ENCODE measurements at regions not wholly inside any gene's neighbourhood (a gene's known extent, or its start where the extent isn't known, plus 50 kb on each side); places are given as distances from the start of the nearest gene placed in this dataset.

DNA sequence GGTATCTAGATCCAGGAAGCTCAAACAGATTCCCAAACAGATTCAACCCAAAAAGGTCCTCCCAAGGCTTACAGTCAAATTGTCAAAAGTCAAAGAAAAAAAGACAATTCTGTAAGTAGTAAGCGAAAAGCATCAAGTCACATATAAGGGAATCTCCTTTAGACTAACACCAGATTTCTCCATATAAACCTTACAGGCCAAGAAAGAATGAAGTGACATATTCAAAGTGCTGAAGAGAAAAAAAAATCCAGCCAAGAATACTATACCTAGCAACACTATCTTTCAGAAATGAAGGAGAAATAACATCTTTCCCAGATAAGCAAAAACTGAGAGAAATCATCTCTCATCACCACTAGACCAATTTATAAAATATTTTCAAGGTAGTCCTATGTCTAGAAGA is 79.6 kb upstream of the LGR5 start:
- Histone ChIP-seq H3K4me2 (ENCODE audit: low read length) (no peak overlapping the region), H4K20me1 (ENCODE audit: insufficient read depth, low read length) (no peaks in the 10 kb centered on the region), H3K79me2 (ENCODE audit: insufficient read depth, low read length) (no peaks in the 10 kb centered on the region), H3K9me3 (ENCODE audit: insufficient read depth, low read depth, low read length) (no peaks in the 10 kb centered on the region), H3K36me3 (ENCODE audit: insufficient read depth, low read length) (no peaks in the 10 kb centered on the region), H3K27me3 (ENCODE audit: insufficient read depth, low read length) (no peaks in the 10 kb centered on the region), H3K4me3 (ENCODE audit: insufficient read depth, low read depth, low read length) (no peak overlapping the region), H3K4me1 (ENCODE audit: insufficient read depth, low read length) (no peaks in the 10 kb centered on the region), H3K9ac (ENCODE audit: low read length) (no peak overlapping the region), H2AFZ (ENCODE audit: low read depth, low read length) (no peak overlapping the region), H3K27ac (ENCODE audit: low read depth, low read length) (no peak overlapping the region)
- TF ChIP-seq EZH2 (IDR thresholded peaks at IDR 0.05; ENCODE audit: insufficient read depth, low read length), result no peak
- TF ChIP-seq, protein P1, sequence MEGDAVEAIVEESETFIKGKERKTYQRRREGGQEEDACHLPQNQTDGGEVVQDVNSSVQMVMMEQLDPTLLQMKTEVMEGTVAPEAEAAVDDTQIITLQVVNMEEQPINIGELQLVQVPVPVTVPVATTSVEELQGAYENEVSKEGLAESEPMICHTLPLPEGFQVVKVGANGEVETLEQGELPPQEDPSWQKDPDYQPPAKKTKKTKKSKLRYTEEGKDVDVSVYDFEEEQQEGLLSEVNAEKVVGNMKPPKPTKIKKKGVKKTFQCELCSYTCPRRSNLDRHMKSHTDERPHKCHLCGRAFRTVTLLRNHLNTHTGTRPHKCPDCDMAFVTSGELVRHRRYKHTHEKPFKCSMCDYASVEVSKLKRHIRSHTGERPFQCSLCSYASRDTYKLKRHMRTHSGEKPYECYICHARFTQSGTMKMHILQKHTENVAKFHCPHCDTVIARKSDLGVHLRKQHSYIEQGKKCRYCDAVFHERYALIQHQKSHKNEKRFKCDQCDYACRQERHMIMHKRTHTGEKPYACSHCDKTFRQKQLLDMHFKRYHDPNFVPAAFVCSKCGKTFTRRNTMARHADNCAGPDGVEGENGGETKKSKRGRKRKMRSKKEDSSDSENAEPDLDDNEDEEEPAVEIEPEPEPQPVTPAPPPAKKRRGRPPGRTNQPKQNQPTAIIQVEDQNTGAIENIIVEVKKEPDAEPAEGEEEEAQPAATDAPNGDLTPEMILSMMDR (IDR thresholded peaks at IDR 0.05; ENCODE audit: insufficient read depth, low read depth, low read length), result no peak
- DNase-seq (ENCODE audit: low read depth) (no peak), FAIRE-seq (no peak)
- H3K27me3 Mint-ChIP-seq (ENCODE audit: low read depth, unreplicated experiment), result peaks cover 2% of the 10 kb centered on the region
- no peaks in the 10 kb centered on the region for H3K4me1 Mint-ChIP-seq (ENCODE audit: low read depth, unreplicated experiment)
- no peak overlapping the region for H3K27ac Mint-ChIP-seq (ENCODE audit: unreplicated experiment)
- no peak overlapping the region for H3K4me3 Mint-ChIP-seq (ENCODE audit: unreplicated experiment)
- H3K9me3 Mint-ChIP-seq (ENCODE audit: unreplicated experiment), result peaks cover 6% of the 10 kb centered on the region
- no peaks in the 10 kb centered on the region for H3K36me3 Mint-ChIP-seq (ENCODE audit: low read depth, unreplicated experiment)

DNA sequence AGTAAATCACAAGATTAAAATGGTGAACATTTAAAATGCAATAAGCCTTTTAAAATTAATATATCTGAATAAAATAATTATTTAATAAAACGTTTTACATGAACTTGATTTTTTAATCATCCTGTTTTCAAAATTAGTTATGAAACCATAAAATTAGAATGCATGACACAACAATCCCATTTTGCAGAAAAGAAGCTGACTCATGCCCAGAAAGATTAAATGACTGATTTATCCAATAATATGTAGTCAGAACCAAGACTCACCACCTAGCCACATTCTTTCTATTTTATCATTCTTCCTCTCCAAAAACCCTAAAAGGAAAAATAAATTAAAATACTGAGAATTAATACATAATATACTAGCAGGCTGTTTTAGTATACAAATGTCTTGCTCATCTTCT is 83.0 kb upstream of the LGR5 start:
- H3K4me3 ChIP-seq (ENCODE audit: insufficient read depth, low read depth, low read length), result no peak overlapping the region
- H3K27me3 ChIP-seq (ENCODE audit: insufficient read depth, low read length), result no peaks in the 10 kb centered on the region
- H3K4me1 Mint-ChIP-seq (ENCODE audit: low read depth, unreplicated experiment), result no peaks in the 10 kb centered on the region
- H3K27ac ChIP-seq (ENCODE audit: low read depth, low read length), result no peak overlapping the region
- H3K4me2 ChIP-seq (ENCODE audit: low read length), result no peak overlapping the region
- no peak overlapping the region for H3K9ac ChIP-seq (ENCODE audit: low read length)
- no peaks in the 10 kb centered on the region for H3K36me3 Mint-ChIP-seq (ENCODE audit: low read depth, unreplicated experiment)
- no peak overlapping the region for H2AFZ ChIP-seq (ENCODE audit: low read depth, low read length)
- DNase-seq (ENCODE audit: low read depth), result no peak
- no peak for TF ChIP-seq EZH2 (IDR thresholded peaks at IDR 0.05; ENCODE audit: insufficient read depth, low read length)
- TF ChIP-seq, protein P1 (IDR thresholded peaks at IDR 0.05; ENCODE audit: insufficient read depth, low read depth, low read length), result no peak
- no peaks in the 10 kb centered on the region for H3K9me3 ChIP-seq (ENCODE audit: insufficient read depth, low read depth, low read length)
- no peaks in the 10 kb centered on the region for H3K79me2 ChIP-seq (ENCODE audit: insufficient read depth, low read length)
- FAIRE-seq, result no peak
- no peaks in the 10 kb centered on the region for H3K36me3 ChIP-seq (ENCODE audit: insufficient read depth, low read length)
- H3K4me1 ChIP-seq (ENCODE audit: insufficient read depth, low read length), result no peaks in the 10 kb centered on the region
- H3K27ac Mint-ChIP-seq (ENCODE audit: unreplicated experiment), result no peak overlapping the region
- H4K20me1 ChIP-seq (ENCODE audit: insufficient read depth, low read length), result no peaks in the 10 kb centered on the region
- H3K9me3 Mint-ChIP-seq (ENCODE audit: unreplicated experiment), result peaks cover 6% of the 10 kb centered on the region
- H3K4me3 Mint-ChIP-seq (ENCODE audit: unreplicated experiment), result no peak overlapping the region
- peaks cover 2% of the 10 kb centered on the region for H3K27me3 Mint-ChIP-seq (ENCODE audit: low read depth, unreplicated experiment)

DNA sequence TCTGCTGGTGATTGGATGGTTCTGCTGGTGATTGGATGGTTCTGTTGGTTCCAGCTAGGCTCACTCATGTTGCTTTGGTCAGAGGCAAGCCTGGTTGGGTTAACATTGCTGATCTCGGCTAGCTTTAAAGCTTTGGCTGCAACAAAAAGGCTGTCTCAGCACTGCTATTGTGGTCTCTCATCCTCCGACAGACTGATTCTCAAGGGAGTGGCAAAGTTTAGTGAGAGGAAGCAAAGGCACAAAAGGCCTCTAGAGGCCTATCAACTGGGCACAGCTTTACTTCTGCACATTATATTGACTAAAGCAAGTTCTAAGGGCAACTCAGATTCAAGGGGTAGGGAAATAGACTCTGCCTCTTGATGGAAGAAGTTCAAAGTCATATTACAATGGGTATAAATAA is 84.7 kb upstream of the LGR5 start:
- H3K4me1 ChIP-seq (ENCODE audit: insufficient read depth, low read length), result no peaks in the 10 kb centered on the region
- H3K27me3 ChIP-seq (ENCODE audit: insufficient read depth, low read length), result no peaks in the 10 kb centered on the region
- FAIRE-seq (no peak), DNase-seq (ENCODE audit: low read depth) (no peak)
- Mint-ChIP-seq H3K27me3 (ENCODE audit: low read depth, unreplicated experiment) (peaks cover 2% of the 10 kb centered on the region), H3K4me1 (ENCODE audit: low read depth, unreplicated experiment) (no peaks in the 10 kb centered on the region), H3K9me3 (ENCODE audit: unreplicated experiment) (peaks cover 3% of the 10 kb centered on the region), H3K27ac (ENCODE audit: unreplicated experiment) (no peak overlapping the region), H3K4me3 (ENCODE audit: unreplicated experiment) (no peak overlapping the region), H3K36me3 (ENCODE audit: low read depth, unreplicated experiment) (no peaks in the 10 kb centered on the region)
- H3K4me2 ChIP-seq (ENCODE audit: low read length), result no peak overlapping the region
- no peaks in the 10 kb centered on the region for H3K36me3 ChIP-seq (ENCODE audit: insufficient read depth, low read length)
- no peaks in the 10 kb centered on the region for H3K79me2 ChIP-seq (ENCODE audit: insufficient read depth, low read length)
- TF ChIP-seq, protein P1 (IDR thresholded peaks at IDR 0.05; ENCODE audit: insufficient read depth, low read depth, low read length), result no peak
- TF ChIP-seq EZH2 (IDR thresholded peaks at IDR 0.05; ENCODE audit: insufficient read depth, low read length), result no peak
- no peaks in the 10 kb centered on the region for H3K9me3 ChIP-seq (ENCODE audit: insufficient read depth, low read depth, low read length)
- H3K4me3 ChIP-seq (ENCODE audit: insufficient read depth, low read depth, low read length), result no peak overlapping the region
- no peak overlapping the region for H3K9ac ChIP-seq (ENCODE audit: low read length)
- no peak overlapping the region for H2AFZ ChIP-seq (ENCODE audit: low read depth, low read length)
- H3K27ac ChIP-seq (ENCODE audit: low read depth, low read length), result no peak overlapping the region
- H4K20me1 ChIP-seq (ENCODE audit: insufficient read depth, low read length), result no peaks in the 10 kb centered on the region

All from astrocyte (in vitro differentiated cells and primary cell).